ENCODE measurements at regions not wholly inside any gene's neighbourhood (a gene's known extent, or its start where the extent isn't known, plus 50 kb on each side); places are given as distances from the start of the nearest gene placed in this dataset.

GRCh38 chr5:176711883-176712282, 64.6 kb downstream of the TSPAN17 start:
- DNase-seq: no peak

- DNase-seq: no peak
Observed at GRCh38 chr5:176712546-176713304, 65.4 kb downstream of the TSPAN17 start.

- DNase-seq: no peak
Observed at GRCh38 chr5:176713409-176713808, 66.1 kb downstream of the TSPAN17 start.

GRCh38 chr5:176714067-176714466, 66.8 kb downstream of the TSPAN17 start:
- no peak for DNase-seq

- DNase-seq: no peak
Observed at GRCh38 chr5:176716320-176716719, 69.0 kb downstream of the TSPAN17 start.

GRCh38 chr5:176719113-176719739, 71.9 kb downstream of the TSPAN17 start:
- peak; percentile 39 for DNase-seq

GRCh38 chr5:176721509-176721908, 74.2 kb downstream of the TSPAN17 start:
- DNase-seq: no peak

GRCh38 chr5:176722757-176723156, 75.5 kb downstream of the TSPAN17 start:
- peak; percentile 68 for DNase-seq

- DNase-seq: no peak
Observed at GRCh38 chr5:176723440-176723839, 76.2 kb downstream of the TSPAN17 start.

GRCh38 chr5:176724472-176724871, 77.2 kb downstream of the TSPAN17 start:
- DNase-seq: no peak

- DNase-seq: peak; percentile 29
Observed at GRCh38 chr5:176725521-176726280, 78.4 kb downstream of the TSPAN17 start.

- DNase-seq: no peak
Observed at GRCh38 chr5:176726746-176727527, 79.7 kb downstream of the TSPAN17 start.

- DNase-seq: no peak
Observed at GRCh38 chr5:176727528-176727900, 80.2 kb downstream of the TSPAN17 start.

- no peak for DNase-seq
Observed at GRCh38 chr5:176727983-176728675, 80.8 kb downstream of the TSPAN17 start.

- DNase-seq: no peak
Observed at GRCh38 chr5:176728831-176729251, 81.5 kb upstream of the UNC5A start.

GRCh38 chr5:176730815-176731475, 79.4 kb upstream of the UNC5A start:
- no peak for DNase-seq

- no peak for DNase-seq
Observed at GRCh38 chr5:176731506-176732160, 78.7 kb upstream of the UNC5A start.

- no peak for DNase-seq
Observed at GRCh38 chr5:176732306-176732705, 78.1 kb upstream of the UNC5A start.

- peak; percentile 49 for DNase-seq
Observed at GRCh38 chr5:176732736-176733405, 77.5 kb upstream of the UNC5A start.

GRCh38 chr5:176733406-176734262, 76.7 kb upstream of the UNC5A start:
- peak; percentile 41 for DNase-seq
